Medulla oblongata (tissue), 1 donor: ENCODE measurements at regions not wholly inside any gene's neighbourhood (a gene's known extent, or its start where the extent isn't known, plus 50 kb on each side); places are given as distances from the start of the nearest gene placed in this dataset.
"Not testable (repeated sequence)": the region's sequence is repeated elsewhere in the genome, so short reads cannot be mapped to it uniquely, and the experiment has no call there.

Source experiments
- DNase-seq: peaks from one replicate; pipeline ENCODE4 v3.0.0-alpha.2; 2015; ENCODE audit errors: extremely low spot score

DNA sequence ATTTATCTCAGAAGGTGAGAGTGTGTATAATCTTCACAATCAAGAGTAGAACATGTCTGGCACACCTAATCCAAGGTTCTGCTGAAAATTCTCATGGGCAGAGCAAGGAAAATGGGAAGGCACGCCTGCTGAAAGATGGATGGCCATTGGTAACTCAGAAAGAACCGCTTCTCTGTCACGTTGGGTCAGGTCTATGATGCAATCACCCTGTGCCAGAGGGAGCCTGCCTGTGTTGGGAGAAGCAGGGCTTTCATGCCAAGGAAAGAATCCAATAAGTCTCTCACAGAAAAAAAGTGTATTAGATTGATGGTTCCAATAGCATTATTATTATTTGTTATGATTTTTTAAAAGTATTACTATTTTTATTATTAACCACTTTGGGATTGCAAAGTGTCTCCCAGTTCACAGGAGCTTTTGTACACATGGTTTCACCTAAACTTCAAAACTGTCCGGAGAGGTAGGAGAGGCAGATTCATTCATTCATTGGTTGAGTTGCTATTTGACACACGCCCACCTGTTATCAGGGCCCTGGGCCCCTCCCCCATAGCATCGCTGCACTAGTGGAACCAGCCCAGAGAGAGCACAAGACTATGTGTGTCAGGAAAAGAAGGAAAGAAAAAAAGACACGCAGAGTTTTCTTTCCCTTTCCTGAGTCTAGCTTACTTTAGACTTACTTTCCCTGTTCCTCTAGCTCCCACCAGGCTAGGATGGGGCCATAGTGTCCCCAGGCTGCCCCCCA, 324.6 kb downstream of the BCL2L11 start:
- not testable (repeated sequence) for DNase-seq

DNA sequence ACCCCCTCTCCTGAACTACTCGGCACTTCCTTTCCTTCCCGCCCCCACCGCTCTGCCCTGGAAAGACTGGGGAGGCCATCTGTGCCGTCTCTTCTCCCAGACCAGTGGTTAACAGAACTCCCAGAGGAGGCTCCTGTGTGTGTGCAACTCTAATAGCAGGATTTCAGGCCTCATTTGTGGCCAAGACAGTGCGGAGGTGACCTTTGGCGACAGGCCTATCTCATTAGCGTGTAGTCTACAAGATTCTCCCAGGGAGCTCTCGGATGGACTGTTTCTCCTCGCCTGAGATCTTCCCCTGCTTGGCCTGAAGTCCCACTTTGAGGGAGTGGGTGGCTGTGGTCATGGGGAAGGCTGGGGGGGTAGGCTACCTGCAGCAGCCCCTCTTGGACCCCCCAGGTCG, 325.2 kb downstream of the BCL2L11 start:
- not testable (repeated sequence) for DNase-seq

DNA sequence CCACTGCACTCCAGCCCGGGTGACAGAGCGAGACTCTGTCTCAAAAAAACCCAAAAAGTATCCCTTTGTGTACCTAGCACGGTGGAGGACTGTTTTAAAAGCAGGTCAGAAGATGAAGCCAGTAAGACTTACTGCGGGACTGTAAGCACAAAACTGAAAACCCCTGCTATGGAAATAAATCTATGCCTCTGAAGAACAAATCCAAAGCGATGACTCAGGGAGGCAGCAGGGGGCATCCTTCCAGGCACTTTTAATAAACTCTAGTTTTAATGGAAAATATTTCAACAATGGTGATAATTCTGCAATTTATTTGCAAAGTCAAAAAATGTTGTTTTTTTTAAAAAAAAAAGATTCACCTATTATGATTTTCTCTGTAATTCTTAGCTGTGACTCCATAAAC, 326.8 kb downstream of the BCL2L11 start:
- not testable (repeated sequence) for DNase-seq

DNA sequence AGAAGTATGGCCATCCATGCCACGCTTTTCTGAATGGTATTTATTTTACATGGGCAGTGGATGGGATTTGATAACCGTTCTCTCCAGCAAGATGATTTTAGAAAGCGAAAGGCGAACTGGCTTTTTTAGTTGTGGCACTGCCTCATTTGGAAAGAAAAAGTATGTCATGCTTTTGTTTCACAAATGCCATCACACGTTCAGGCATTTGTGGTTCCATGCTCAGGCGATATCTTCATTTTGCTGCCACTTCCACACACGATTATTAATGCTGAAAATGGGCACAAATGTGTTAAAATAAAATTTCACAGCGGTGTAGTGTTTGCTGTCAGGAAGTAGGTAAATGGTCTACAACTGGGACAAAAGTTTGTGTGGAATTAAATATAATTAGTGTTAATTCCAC, 328.1 kb downstream of the BCL2L11 start:
- DNase-seq: not testable (repeated sequence)

DNA sequence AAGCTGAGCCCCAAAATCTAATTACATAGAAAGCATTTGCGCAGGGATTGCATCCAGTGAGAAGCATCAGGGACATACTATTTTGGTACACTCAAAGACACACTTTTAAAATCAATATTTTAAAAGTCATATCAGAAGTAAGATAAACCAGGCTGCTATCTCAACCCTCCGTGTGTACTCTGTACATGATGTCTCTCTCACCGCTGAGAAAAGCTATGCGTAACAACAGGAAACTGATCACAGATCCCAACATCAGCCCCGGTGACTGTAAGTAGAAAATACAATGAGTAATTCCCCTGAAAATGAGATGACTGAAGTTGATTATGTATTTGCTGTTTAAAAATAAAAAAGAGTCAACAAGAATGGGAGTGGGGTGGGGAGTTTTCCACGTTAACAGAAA, 329.8 kb downstream of the BCL2L11 start:
- not testable (repeated sequence) for DNase-seq

DNA sequence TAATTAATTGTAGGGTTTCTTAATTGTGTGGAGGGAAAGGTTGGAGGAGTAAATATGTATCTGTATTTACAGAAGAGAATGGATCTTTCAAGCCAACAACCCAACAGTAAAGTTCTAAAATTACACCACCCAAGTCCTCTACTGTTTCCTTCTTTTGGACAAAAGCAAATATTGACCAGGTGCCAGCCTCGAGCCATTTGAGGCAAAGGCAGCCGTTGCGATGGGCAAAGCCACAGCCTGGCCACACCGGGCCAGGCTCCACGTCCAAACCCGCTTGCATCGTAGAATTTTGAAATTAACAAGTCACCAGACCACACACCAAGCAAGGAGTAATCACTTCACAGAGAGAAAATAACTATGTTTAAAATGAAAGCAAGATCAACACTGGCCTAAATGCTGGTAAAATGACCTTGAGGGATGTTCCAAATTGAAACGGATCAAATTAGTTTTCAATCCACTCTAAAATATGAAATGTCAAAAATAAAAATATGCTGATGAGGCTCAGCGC, 331.0 kb downstream of the BCL2L11 start:
- not testable (repeated sequence) for DNase-seq

DNA sequence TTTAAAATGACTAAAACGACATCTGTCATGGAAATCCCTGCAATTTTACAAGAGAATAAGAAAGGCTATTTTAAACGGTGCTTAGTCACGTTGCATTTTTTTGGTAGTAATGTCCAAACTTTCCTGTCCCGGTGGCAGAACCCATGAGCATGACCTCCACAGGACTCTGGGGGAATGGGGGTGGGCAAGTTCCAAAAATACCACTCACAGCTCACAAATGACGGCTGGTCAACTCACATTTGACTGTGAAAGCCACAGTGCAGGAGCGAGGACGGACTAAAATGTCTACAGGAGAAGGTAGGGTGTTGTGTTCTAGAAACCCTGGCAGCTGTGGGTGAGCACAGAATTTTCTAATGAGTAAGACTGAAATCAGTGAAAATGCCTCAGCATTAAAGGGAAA, 331.5 kb downstream of the BCL2L11 start:
- DNase-seq: not testable (repeated sequence)

DNA sequence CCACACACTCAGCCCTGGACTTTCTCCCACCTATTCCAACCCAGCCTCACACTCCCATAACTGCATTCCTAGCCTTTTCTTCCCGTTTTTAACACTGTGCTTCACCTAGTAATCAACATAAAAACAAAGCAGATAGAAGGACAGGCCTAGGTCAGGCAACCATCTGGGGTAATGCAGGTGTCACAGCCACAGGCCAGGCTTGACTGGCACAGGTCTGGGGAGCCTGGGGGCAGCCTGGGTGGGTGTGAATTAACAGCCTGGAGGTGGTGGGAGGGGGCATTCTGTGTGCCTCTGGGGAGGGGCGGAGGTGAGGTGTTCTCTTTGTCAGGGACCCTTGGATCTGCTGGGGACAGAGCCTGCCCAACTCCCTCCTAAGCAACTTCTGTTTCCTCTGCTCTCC, 332.6 kb downstream of the BCL2L11 start:
- DNase-seq: not testable (repeated sequence)

DNA sequence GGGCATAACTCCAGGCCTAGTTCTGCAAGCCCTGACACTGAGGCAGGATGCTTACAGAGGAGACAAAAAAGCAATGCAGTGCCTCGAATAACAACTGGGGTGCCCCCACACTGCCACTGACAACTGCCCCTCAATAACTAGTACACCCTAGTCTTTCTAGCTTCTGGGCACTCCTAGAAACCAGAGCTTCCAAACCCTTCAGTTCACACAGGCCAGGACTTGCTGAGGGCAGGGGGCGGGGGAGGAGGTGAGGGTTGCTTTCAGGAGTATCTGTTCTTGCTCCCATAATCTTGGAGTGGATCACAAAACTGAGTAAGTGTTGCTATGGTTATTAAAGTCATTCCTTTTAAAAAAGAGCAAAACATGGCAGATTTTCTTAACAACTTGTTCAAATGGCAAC, 333.1 kb downstream of the BCL2L11 start:
- DNase-seq: not testable (repeated sequence)

DNA sequence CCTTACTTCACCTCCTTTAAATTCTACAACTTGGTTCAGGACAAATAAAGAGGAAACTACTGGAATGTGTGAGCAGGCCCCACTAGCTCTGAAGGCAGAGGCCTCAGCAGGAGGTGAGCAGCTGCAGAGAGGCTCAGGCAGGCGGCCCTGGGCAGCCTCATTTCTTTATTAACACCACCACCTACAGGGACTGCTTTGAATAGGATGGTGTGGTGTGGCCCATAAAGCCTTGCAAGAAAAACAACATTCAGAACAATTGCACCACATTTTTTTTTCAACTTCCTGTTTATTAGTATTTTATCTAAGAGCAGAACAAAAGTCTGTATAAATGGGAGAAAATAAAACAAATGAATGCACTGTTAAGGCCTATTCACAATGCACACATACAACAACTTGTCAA, 333.7 kb downstream of the BCL2L11 start:
- DNase-seq: peak; percentile 5

DNA sequence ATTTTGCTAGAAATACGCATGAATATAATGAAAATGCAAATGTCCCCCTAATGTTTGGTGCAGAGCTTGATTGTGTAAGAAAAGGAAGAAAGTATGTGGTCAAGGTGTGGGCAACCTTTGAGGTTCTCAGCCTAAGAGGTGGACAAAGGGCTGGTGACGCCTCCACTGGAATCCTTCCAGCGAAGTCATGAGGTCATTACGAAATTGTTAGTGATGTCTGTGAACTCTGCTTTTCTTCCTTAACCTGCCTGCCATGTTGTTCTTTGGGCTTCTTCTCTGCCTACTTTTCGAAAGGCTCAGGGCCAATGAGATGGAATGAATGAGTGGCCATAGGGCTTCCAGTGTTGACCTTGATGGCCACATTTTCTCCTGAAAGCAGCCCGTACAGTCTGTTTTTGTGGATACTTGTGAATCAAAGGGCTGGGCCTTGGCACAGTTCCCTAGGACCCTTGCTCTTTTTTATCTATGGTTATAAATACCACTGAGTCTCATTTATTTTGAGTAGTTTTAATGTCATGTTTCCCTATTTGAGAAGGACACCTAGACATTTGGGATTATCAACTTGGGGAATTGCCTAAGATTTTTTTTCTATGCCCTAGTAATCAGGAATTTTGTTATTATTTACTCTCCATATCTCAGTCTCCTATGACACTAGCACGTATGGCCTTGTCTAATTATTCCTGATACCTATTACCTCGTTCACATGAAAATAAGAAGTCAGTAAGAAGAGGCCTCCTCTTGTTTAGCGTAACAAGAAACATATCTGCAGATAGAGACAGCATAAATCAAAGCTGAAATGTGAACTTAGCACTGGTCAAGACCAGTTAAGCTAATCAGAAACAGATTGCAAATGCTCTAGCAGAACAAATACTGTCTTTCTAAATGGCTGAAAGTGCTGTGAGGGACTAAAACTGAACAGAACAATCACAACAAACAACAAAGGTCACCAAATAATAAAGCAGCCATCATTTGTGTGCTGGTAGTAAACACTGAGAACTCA, 334.6 kb downstream of the BCL2L11 start:
- DNase-seq: not testable (repeated sequence)

DNA sequence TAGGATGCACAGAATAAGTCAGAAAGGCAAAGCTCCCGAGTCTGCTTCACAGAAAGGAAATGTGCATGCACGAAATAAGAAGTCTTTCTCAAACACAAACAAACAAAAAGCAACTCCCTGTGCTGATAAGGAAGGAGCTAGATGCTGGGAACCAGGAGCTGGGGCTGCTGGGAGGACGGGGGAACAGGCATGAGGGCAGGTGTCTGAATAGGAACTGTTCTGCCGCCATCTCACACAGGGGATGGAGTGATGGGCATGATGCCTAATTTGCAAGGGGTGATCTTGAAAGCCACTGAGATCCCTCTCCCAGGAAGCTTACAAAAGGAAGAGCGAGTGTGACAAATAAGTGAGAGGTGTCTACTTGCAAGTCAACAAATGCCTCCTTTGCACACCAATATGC, 336.5 kb downstream of the BCL2L11 start:
- DNase-seq: not testable (repeated sequence)

DNA sequence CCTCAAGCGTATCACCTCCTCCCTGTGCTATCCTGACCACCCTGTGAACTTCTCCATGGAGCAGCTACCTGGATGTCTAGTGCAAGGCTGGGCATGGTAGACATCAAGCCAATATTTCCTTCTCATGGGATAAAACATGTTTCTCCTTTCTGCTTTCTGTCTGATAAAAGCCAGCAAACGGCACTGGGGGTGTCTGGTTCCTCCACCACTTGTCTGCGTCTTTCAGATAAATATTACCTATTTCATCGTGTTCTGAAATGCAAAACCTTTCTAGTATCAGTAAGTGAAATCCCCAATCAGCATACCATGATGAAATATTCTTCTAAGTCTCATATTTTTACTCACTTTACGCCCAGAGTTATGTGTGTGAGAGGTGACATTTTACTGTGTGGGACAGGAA, 340.2 kb downstream of the BCL2L11 start:
- DNase-seq: not testable (repeated sequence)

DNA sequence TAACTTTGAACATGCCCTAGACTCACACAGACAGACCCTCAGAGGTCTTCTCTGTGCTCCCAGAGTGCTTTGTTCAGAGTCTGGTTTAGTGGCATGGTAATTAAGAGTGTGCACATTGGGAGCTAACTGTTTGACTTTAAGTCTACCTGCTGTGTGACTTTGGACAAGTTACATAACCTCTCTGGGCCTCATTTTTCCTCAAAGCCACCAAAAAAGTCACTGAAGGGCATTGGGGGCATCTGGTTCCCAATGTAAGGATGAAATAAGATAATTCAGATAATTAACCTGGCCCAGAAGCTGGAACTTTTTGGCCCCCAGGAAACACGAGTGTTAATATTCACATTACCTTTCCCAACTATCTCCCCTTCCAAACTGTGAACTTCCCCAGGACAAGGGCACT, 341.1 kb downstream of the BCL2L11 start:
- not testable (repeated sequence) for DNase-seq

DNA sequence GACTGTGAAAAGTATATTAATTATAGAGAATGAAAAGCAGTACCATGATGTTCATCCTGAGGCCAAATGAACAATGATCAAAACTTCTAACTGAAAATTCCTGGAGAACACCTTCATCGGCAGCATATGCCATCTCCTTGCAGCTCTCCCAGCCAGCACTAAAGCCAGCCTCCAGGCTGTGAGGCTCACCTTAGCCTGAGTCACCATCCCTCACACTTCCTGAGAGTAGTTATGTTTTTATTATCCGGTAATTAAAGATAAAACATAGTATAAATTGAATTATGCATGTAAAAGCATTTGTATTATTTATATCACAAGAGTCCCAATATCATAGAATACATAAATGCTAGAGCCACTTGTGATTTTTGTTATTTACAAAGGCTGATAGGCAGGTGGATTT, 341.9 kb downstream of the BCL2L11 start:
- DNase-seq: not testable (repeated sequence)

DNA sequence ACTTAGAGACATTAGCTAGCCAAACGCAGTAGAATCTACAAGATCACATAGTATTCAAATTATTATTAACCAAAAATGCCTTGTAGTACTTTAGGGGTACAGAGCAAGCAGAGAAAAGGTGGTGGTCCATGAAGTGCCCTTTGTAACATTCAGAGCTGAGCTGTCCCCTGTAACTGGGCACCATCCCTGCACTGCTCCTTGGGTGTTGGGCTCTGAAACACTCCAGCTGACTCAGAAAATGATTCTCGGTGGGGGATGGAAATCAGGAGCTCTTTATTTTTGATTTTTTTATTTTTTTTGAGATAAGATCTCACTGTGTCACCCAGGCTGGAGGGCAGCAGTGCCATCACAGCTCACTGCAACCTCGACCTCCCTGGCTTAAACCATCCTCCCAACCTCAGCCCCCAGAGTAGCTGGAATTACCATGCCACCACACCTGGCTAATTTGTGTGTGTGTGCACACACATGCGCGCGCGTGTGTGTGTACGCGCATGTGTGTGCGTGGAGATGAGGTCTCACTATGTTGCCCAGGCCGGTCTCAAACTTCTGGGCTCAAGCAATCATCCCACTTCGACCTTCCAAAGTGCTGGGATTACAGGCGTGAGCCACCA, 342.6 kb downstream of the BCL2L11 start:
- DNase-seq: not testable (repeated sequence)

DNA sequence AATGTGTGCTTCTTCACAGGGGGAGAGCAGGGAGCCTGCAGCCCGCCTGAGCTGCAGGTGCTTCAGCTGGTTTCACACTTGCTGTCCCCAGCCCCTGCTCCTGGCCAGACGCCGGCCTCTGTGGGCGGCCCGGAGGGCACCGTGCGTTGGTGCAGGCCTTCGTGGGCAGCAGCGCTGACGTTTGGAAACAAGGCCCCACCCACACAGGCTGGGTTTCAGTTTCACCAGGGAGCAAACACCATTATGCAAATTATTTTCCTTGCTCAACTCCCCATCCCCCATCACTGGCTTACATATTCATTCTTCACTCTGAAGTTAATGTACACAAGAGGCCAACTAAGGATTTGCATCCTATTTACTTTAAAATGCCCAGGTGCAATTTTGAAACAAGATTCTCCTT, 343.2 kb downstream of the BCL2L11 start:
- DNase-seq: not testable (repeated sequence)

DNA sequence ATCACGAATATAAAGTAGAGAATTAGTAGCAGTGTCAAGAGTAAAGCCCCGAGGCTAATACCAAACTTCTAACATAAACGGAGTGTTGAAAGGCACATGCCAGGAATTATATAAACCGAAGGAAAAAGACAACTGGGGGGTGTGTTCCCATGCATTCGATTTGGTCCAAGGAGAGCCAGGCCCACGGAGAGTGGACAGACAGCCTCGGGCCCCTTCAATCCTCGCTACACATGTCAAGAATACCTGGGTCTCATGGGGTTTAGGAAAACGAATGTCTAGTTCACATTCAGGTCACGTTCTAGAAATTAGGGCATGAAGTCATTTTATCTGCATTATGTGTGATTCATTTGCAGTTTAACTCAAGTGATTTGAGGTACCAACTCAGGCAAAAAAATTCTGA, 343.7 kb downstream of the BCL2L11 start:
- DNase-seq: not testable (repeated sequence)

DNA sequence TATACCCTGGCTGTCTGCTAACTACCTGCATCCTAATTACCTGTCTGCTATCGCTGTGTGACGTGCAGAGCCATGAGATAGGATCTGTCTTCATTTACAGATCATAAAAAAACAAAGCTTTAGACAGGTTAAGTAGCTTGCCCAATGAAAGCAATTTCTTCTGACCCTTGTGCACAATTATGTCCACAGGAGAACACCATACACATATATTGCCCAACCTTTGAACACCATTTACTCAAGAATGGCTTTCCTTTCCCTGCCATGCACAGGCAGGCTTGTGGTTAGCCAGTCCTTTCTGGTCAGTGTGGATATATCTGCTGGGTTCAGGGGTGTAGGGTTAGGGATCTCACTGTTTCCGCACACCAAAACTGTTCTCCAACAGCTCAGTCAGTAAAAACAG, 344.8 kb downstream of the BCL2L11 start:
- not testable (repeated sequence) for DNase-seq

DNA sequence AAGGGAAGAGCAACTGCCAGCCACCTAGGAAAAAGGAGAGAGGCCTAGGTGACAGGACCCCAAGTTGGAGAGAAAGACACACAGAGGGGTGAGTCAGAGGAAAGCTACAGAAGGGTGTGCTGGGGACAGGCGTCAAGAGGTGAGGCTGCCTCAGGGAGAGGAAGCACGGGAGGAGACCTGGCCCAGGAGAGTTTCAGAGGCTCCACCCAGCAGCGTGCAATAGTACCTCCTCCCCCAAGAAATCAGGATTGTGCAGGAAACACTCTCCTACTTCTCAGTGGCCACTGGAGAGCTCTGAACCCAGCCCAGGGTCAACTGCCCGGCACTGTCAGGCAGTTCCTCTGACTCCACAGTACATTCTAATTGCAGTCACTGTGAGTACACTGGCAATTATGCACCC, 346.0 kb downstream of the BCL2L11 start:
- not testable (repeated sequence) for DNase-seq

DNA sequence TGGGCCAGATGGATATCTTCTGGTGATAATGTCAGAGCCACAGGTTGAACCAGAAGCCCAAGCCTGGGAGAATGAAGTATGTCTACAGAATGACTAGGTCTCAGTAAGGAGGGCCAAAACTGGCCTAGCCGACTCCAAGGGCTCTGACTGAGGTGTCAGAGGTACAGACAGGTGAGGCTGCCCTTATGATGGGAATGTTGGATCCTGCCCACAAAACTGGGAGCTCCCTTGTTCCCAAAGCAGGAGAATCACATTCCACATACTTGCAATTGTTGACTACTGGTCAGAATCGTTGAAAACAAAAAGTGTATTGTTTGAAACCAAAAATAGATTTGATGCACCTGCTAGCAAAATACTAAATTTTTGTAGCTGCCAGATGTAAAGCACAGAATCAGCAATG, 350.2 kb downstream of the BCL2L11 start:
- not testable (repeated sequence) for DNase-seq
